MG63 (cell line): ENCODE measurements at regions not wholly inside any gene's neighbourhood (a gene's known extent, or its start where the extent isn't known, plus 50 kb on each side); places are given as distances from the start of the nearest gene placed in this dataset.
"Not testable (repeated sequence)": the region's sequence is repeated elsewhere in the genome, so short reads cannot be mapped to it uniquely, and the experiment has no call there.

Source experiments
- DNase-seq: peaks from one replicate; pipeline ENCODE4 v3.0.0-alpha.2; 2020
- H3K27me3 ChIP-seq: fragments of 250-450 bp; sonication (Bioruptor Pico); 2 replicates; pipeline ENCODE4 v1.5.1; 2020; ENCODE audit warnings: mild to moderate bottlenecking, moderate library complexity
- H3K36me3 ChIP-seq: fragments of 250-450 bp; sonication (Bioruptor Pico); 2 replicates; pipeline ENCODE4 v1.5.1; 2020; ENCODE audit warnings: mild to moderate bottlenecking, moderate library complexity
- H3K4me3 ChIP-seq: fragments of 250-450 bp; sonication (Bioruptor Pico); 2 replicates; pipeline ENCODE4 v1.5.1; 2020; ENCODE audit warnings: mild to moderate bottlenecking, moderate library complexity
- H3K9me3 ChIP-seq: fragments of 250-450 bp; sonication (Bioruptor Pico); 2 replicates; pipeline ENCODE4 v1.5.1; 2020; ENCODE audit warnings: mild to moderate bottlenecking, moderate library complexity

DNA sequence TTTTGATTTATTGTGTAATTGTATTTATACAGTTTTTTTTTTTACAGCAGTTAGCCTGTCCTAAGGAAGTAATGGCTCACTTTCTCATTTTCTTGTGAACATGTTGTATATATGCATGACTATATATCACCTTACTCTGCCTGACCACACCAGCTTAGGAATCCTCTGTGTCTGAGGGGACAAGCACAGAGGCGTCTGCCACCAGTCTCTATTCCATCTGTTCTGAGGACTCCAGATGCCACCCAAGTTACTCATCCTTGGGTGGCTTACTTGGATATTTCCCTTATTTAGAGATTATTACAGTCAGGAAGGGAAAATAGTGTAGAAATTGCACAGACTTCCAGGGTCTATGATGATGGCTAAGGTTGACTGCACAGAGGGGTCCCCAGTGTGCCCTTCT, 256.3 kb upstream of the C9orf72 start:
- no peaks in the 10 kb centered on the region for H3K36me3 ChIP-seq
- no peak for DNase-seq
- H3K4me3 ChIP-seq, result no peak overlapping the region
- no peaks in the 10 kb centered on the region for H3K27me3 ChIP-seq
- H3K9me3 ChIP-seq, result no peaks in the 10 kb centered on the region

DNA sequence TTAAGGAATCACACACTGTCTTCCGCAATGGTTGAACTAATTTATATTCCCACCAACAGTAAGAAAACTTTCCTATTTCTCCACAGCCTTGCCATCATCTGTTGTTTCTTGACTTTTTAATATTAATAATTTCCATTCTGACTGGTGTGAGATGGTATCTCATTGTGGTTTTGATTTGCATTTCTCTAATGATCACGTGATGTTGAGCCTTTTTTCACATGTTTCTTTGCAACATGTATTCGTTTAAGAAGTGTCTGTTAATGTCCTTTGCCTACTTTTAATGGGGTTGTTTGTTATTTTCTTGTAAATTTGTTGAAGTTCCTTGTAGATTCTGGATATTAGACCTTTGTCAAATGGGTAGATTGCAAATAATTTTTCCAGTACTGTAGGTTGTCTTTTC, 258.8 kb upstream of the C9orf72 start:
- H3K27me3 ChIP-seq, H3K9me3 ChIP-seq, DNase-seq, H3K36me3 ChIP-seq, H3K4me3 ChIP-seq: not testable (repeated sequence)

DNA sequence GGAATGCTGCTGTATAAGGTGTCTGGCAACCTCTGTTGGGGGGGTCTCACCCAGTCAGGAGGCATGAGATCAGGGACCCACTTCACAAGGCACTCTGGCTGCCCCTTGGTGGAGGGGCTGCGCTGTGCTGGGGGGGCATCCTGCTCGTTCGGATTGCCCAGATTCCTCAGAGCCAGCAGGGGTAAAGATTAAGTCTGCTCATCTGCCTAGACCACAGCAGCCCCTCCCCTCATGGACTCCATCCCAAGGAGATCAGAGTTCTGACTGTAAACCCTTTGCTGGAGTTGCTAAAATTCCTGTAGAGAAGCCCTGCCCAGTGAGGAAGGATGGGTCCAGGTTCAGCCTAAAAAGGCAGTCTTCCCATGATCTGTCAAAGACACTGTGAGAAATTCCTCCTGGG, 262.0 kb upstream of the C9orf72 start:
- no peak overlapping the region for H3K4me3 ChIP-seq

DNA sequence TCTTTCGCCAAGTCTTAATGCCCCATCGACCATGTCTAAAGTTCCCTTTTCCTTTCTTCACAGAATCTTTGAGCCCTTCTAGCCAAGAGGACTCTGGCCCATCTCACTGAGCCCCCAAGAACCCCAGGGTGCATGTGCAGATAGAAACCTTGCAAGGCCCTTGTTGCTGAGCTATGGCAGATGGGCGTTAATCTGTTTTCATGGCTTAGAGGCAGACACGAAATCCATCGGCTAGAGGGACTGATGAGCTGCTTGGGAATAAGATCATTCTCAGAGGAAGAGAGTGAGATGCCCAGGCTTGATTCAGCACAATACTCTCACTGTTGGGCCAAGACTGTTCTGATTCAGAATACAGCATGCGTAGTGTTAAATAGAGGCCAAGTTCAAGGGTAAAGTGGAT, 262.5 kb upstream of the C9orf72 start:
- no peak for DNase-seq

More for the DNA sequence above, 262.0 kb upstream of the C9orf72 start:
- Histone ChIP-seq H3K27me3 (no peaks in the 10 kb centered on the region), H3K9me3 (no peaks in the 10 kb centered on the region), H3K36me3 (no peaks in the 10 kb centered on the region)
- DNase-seq, result no peak

DNA sequence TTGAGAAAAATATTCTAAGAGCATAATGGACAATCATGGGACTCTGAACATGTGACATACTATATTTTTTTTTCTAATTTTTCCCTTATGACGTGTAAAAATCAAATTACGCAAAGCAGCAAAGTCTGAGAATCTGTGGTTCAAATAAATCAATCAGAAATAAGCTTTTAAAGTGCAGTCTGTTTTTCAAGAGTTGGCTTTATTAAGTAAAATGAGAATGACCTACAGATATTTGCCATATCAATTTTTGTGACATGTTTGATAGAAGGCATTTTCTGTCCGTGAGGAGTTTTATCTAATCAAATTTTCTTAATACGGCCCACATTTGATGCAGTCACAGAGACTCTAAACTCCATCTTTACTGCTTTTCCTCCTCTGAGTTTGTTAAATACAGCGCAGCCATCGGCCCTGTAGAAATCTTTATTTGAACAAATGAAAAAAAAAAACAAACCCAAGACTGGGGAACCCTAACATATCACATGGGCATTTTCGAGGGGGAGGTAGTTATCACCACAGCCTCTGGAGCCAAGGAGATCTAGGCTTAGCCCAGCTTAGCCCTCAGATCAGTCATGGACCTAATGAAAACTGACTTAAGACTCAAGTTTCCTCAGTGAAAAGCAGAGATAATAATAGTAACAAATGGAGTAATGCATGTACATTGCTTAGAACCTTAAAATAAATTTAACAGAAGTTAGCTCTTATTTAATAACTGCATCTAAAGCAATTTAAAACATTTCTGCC, 263.6 kb upstream of the C9orf72 start:
- no peak for DNase-seq
- no peaks in the 10 kb centered on the region for H3K27me3 ChIP-seq
- H3K36me3 ChIP-seq, result no peaks in the 10 kb centered on the region
- H3K9me3 ChIP-seq, result no peaks in the 10 kb centered on the region
- no peak overlapping the region for H3K4me3 ChIP-seq

More for the DNA sequence above, 262.5 kb upstream of the C9orf72 start:
- Histone ChIP-seq H3K36me3 (no peaks in the 10 kb centered on the region), H3K27me3 (no peaks in the 10 kb centered on the region), H3K4me3 (no peak overlapping the region), H3K9me3 (no peaks in the 10 kb centered on the region)

DNA sequence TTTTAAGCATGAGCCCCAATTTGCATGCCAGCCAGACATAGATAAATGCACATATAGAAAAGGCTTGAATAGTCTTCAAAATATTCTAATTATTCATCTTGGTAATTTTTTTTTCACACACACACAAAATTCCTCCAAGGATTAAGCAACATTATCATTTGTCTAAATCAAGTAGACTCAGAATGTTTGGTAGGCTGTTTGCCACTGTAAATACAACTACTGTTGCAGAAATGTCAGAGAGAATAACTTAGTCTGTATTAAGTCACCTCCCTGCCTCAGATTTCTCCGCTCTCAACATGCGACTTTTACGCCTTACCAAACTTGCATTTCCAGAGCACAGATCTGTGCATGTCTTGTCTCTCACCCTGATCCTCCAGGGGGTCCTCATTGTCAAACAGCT, 265.6 kb upstream of the C9orf72 start:
- Histone ChIP-seq H3K27me3 (no peaks in the 10 kb centered on the region), H3K36me3 (no peaks in the 10 kb centered on the region), H3K9me3 (no peaks in the 10 kb centered on the region), H3K4me3 (no peak overlapping the region)
- no peak for DNase-seq

DNA sequence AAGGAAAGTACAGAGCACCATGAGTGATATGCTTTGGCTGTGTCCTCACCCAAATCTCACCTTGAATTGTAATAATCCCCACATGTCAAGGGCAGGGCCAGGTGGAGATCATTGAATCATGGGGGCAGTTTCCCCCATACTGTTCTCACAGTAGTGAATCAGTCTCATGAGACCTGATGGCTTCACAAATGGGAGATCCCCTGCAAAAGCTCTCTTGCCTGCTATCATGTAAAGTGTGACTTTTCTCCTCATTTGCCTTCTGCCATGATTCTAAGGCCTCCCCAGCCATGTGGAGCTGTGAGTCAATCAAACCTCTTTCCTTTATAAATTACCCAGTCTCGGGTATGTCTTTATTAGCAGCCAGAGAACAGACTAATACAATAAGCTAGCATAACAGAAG, 266.5 kb upstream of the C9orf72 start:
- not testable (repeated sequence) for H3K9me3 ChIP-seq, H3K27me3 ChIP-seq, H3K4me3 ChIP-seq, DNase-seq, H3K36me3 ChIP-seq

DNA sequence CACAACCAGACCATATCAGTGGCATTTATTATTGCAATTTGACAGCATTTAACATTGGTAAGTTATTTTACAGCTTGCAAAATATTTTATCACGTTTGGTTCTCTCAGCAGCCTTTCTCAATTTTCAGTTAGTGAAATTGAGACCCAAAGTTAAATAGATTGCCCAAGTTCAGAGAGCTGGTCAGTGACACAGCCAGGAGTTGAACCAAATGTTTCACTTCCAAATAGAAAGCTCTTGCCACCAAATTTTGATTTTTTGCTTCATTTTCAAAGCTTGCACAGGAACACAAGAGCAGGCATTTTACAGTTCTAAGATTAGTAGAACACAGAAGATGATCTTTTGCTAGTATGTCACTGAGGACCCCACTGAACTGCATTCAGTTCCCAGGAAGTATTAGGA, 271.5 kb upstream of the C9orf72 start:
- DNase-seq, result no peak
- no peaks in the 10 kb centered on the region for H3K9me3 ChIP-seq
- H3K36me3 ChIP-seq, result no peaks in the 10 kb centered on the region
- H3K27me3 ChIP-seq, result no peaks in the 10 kb centered on the region
- H3K4me3 ChIP-seq, result no peak overlapping the region

DNA sequence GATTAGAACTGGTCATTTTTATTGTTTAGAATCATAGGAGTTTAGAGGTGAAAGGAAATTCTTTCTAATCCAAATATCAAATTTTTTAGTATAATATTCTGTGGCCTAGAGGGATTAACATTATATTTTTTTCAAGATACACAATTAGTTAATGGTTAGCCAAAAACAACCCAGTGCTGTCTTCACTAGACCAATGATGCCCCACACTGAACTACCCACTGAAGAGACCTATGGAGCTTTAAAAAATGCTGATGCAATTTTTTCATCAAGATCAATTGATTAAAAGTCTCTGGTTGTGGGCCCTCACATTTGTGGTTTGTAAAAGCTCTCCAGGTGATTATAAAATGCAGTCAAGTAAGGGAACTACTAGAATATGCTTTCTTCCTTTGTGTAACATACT, 274.1 kb upstream of the C9orf72 start:
- no peak overlapping the region for H3K4me3 ChIP-seq

DNA sequence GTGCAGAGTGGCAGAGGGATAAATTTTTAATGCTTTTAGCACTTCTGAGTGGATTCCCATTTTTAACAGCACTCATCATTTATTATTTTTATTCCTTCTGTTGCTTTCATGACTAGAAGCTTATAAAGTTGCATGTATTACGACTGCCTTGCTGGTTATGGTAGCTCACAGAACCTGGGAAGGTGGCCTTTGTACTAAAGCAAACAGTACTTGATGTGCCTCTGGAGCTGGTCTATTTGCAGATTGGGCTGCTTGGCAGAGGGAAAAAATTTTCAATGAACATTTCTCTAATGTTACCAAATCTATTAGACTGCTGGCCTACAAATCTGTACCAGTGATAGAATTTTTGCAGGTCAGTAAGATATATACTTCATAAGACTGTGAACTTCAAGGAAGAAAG, 274.5 kb upstream of the C9orf72 start:
- Histone ChIP-seq H3K36me3 (no peaks in the 10 kb centered on the region), H3K27me3 (no peaks in the 10 kb centered on the region), H3K4me3 (no peak overlapping the region), H3K9me3 (no peaks in the 10 kb centered on the region)
- DNase-seq, result no peak

More for the DNA sequence above, 274.1 kb upstream of the C9orf72 start:
- Histone ChIP-seq H3K27me3 (no peaks in the 10 kb centered on the region), H3K9me3 (no peaks in the 10 kb centered on the region), H3K36me3 (no peaks in the 10 kb centered on the region)
- DNase-seq, result no peak

DNA sequence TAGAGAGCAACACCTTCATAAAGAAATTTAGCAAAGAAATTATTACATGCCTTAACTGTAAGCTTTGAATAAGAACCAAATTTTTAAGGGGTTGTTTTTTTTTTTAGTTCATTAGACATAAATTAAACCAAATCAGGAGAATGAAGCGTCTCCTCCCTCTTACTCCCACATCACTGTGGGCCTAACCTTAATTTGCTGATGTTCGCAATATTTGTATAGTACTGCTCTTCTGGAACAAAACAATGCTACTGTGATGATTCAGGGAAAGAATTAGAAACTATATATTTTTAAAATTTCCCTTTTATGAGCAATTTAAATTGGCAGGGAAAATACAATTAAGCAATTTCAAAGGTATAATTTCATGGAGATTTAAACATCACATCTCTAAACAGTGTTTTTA, 275.0 kb upstream of the C9orf72 start:
- DNase-seq, result no peak
- no peak overlapping the region for H3K4me3 ChIP-seq
- no peaks in the 10 kb centered on the region for H3K9me3 ChIP-seq
- no peaks in the 10 kb centered on the region for H3K27me3 ChIP-seq
- H3K36me3 ChIP-seq, result no peaks in the 10 kb centered on the region

DNA sequence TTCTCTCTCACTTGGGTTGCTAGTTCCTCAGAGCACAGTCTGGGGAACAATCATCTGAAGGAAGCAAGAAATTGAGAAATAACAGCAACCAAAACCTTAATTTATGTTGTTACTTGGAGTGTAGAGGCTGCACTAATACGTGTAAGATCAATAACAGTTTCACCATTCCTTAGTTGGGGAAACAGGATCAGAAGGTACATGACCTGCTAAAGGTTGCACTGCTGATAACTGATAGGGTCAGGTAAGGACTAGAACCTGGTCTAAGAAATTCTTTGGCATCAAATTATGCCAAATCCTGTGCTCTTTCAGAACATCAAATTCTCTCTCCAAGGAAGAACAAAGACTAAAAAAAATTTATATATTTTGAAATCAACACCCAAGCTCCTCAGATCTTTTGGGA, 278.6 kb upstream of the C9orf72 start:
- H3K36me3 ChIP-seq, result no peaks in the 10 kb centered on the region
- DNase-seq, result no peak
- no peak overlapping the region for H3K4me3 ChIP-seq
- H3K9me3 ChIP-seq, result no peaks in the 10 kb centered on the region
- no peaks in the 10 kb centered on the region for H3K27me3 ChIP-seq

DNA sequence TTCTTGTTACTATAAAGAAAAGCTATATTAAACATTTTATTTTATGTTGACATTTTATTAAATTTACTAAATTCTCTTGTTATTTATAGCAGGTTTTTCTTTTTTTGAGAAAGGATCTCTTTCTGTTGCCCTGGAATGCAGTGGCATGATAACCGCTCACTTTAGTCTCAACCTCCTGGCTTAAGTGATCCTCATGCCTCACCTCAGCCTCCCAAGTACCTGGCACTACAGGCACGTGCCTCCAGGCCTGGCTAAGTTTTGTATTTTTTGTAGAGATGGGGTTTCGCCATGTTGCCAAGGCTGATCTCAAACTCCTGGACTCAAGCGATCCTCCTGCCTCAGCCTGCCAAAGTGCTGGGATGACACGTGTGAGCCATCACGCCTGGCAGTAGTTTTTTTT, 280.2 kb upstream of the C9orf72 start:
- DNase-seq, result no peak
- Histone ChIP-seq H3K27me3 (no peaks in the 10 kb centered on the region), H3K9me3 (no peaks in the 10 kb centered on the region), H3K4me3 (no peak overlapping the region), H3K36me3 (no peaks in the 10 kb centered on the region)

DNA sequence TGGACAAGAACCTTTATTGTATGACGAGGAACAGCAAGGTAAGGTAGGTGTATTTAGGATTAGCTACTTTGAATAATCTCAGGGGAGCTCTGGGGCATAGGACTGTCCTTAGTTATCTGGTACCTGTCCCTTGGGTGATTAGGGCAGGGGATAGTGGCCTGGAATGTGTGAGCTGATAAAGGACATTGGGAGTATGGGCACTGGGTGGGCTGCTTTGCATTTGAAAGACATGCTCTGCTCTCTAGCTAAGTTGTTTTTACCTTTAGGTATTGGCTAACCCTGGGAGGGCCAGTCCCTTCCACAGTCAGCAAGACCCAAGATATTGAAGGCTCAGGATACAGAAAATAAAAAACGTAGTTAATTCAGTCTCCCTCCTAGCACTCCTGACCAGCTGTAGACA, 282.8 kb upstream of the C9orf72 start:
- no peaks in the 10 kb centered on the region for H3K27me3 ChIP-seq
- no peak for DNase-seq
- H3K36me3 ChIP-seq, result no peaks in the 10 kb centered on the region
- no peaks in the 10 kb centered on the region for H3K9me3 ChIP-seq
- H3K4me3 ChIP-seq, result no peak overlapping the region

DNA sequence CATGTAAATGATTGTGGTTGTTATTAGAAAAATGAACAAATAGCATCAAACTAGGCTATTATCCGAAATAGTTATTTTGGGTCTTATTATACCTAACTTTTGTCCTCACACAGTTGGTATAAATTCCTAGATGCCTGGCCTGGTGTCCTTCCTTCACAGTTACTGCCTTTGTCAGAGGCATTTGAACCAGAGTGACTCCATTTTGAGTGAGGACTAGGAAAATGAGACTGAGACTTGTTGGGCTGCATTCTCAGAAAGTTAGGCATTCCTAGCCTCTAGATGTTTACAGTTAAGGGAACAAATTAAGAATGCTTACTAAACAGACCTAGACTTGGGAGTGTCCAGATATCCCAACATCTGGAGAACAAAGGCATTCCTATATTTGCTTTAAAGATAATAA, 283.5 kb upstream of the C9orf72 start:
- no peaks in the 10 kb centered on the region for H3K9me3 ChIP-seq
- no peaks in the 10 kb centered on the region for H3K27me3 ChIP-seq
- no peaks in the 10 kb centered on the region for H3K36me3 ChIP-seq
- no peak for DNase-seq
- no peak overlapping the region for H3K4me3 ChIP-seq

DNA sequence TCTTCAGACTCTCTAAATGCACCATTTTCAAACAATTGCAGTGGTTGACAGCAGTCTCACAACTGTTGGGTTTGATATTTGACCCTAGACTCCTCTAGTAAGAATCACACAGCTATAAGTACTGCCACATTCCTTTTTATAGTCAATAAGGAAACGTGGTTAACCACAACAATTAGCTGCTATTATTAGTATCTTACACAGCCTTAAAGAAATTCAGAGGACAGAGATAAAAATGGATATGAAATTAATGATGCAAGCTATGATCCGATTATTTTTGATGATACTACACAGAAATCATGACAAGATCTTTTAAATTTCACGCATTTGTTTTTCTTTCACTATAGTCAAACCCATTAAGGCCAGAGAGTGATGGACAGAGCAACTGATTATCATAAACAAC, 288.6 kb upstream of the C9orf72 start:
- DNase-seq, result no peak
- no peaks in the 10 kb centered on the region for H3K9me3 ChIP-seq
- H3K27me3 ChIP-seq, result no peaks in the 10 kb centered on the region

DNA sequence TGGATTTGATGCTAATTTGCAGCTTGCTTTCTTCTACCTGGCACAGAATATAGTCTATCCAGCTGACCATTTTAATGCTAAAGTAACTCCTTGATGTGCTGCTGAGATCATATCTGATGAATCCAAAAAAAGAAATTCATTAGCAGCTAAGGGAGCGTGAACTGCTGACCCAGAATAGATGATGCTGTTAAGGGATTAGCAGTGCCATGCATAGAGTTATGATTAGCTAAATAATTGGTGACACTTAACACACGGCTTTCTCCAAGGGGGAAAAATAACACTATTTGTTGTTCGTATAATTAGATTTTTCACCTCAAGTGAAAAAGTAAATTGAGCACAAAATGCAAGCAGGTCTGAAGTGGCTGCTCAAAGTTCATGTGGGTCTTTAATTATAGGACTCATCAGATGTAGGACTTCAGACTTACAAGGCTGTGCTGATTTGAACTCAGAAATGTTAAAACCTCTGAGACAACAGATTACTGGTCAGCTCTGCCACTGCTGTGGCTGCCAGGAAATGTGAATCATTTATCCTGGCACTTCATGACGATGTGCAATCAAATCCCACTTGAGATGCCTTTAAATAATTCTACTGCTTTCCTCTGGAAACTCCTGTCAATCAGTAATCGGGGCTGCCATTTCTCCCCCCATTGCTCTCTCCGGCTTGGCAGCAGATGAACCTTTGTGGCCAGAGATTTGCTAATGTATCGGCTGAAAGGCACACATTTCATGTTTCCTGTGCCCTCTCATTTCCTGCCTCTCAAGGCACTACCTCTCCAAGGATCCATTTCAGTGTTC, 291.6 kb upstream of the C9orf72 start:
- no peak overlapping the region for H3K4me3 ChIP-seq
- H3K36me3 ChIP-seq, result no peaks in the 10 kb centered on the region
- DNase-seq, result no peak
- no peaks in the 10 kb centered on the region for H3K27me3 ChIP-seq
- H3K9me3 ChIP-seq, result no peaks in the 10 kb centered on the region

More for the DNA sequence above, 288.6 kb upstream of the C9orf72 start:
- Histone ChIP-seq H3K36me3 (no peaks in the 10 kb centered on the region), H3K4me3 (no peak overlapping the region)

DNA sequence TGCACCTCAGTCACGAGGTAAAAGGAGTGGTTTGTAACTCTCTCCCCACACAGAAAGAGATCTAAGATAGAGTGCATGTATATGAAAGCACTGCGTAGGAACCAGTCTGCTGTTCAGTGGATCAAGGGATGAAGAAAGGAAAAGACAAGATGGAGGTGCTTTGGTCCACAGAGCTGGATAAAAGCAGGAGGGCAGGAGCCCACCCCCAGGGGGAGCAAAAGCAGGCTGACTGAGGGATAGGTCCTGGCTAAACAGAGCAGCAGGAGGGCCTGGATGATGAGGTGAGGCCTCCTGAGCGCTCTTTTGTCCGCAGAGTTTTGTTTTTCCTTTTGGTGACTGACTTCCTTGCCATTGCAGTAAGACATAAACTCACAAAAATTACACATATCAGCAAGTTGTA, 293.5 kb upstream of the C9orf72 start:
- Histone ChIP-seq H3K27me3 (no peaks in the 10 kb centered on the region), H3K9me3 (no peaks in the 10 kb centered on the region), H3K36me3 (no peaks in the 10 kb centered on the region), H3K4me3 (no peak overlapping the region)
- DNase-seq, result no peak
